Colonic mucosa (tissue), 4 donors: ENCODE measurements at regions not wholly inside any gene's neighbourhood (a gene's known extent, or its start where the extent isn't known, plus 50 kb on each side); places are given as distances from the start of the nearest gene placed in this dataset.
"Not testable (repeated sequence)": the region's sequence is repeated elsewhere in the genome, so short reads cannot be mapped to it uniquely, and the experiment has no call there.

Experiments used
- DNase-seq: peaks from one replicate; pipeline ENCODE4 v3.0.0-alpha.2; 2020
- H3K27ac ChIP-seq: fragments of 200-600 bp; one replicate; pipeline ENCODE4 v1.8.0; 2021
- H3K27me3 ChIP-seq: fragments of 200-600 bp; one replicate; pipeline ENCODE4 v1.8.0; 2021
- H3K36me3 ChIP-seq: fragments of 200-600 bp; one replicate; pipeline ENCODE4 v1.8.0; 2021
- H3K4me1 ChIP-seq: fragments of 200-600 bp; one replicate; pipeline ENCODE4 v1.8.0; 2021; ENCODE audit warnings: mild to moderate bottlenecking
- H3K4me3 ChIP-seq: fragments of 200-600 bp; one replicate; pipeline ENCODE4 v1.8.0; 2021
- H3K9ac ChIP-seq, 2 donors: one replicate each; pipeline ENCODE4 v1.7.0; 2013; ENCODE audit warnings: control low read depth in 2 of 2, low read depth in 2 of 2, low read length in 2 of 2
- H3K9me3 ChIP-seq: fragments of 200-600 bp; one replicate; pipeline ENCODE4 v1.8.0; 2021
- intact Hi-C: fragments of 100-400 bp; cut with DNase I; formaldehyde crosslinking; loops from one replicate; pipeline ENCODE4 v1.14.1; 2022
- TF ChIP-seq, protein P1 (sequence below): fragments of 200-600 bp; IDR thresholded peaks from one replicate; pipeline ENCODE4 v1.8.0; 2022; ENCODE audit warnings: antibody characterized with exemption, mild to moderate bottlenecking
- donor health status: healthy.
- donor health status: DM: no; HTN: no; CAD: no.
- donor health status: DM: no; HTN: no; CAD: no.

DNA sequence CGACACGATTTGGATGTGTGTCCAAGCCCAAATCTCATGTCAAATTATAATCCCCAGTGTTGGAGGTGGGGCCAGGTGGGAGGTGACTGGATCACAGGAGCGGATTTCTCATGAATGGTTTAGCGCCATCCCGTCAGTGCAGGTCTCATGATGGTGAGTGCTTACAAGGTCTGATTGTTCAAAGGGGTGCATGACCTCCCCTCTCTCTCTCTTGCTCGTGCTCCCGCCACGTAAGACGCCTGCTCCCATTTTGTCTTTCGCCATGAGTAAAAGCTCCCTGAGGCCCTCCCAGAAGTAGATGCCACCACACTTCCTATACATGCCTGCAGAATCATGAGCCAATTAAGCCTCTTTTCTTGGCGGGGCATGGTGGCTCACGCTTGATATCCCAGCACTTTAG is 71.5 kb upstream of the NANOS1 start:
- no peaks in the 10 kb centered on the region for H3K4me1 ChIP-seq
- intact Hi-C loops = no loop called here
- H3K4me3 ChIP-seq = no peak overlapping the region
- no peak overlapping the region for H3K27ac ChIP-seq
- TF ChIP-seq, protein P1, sequence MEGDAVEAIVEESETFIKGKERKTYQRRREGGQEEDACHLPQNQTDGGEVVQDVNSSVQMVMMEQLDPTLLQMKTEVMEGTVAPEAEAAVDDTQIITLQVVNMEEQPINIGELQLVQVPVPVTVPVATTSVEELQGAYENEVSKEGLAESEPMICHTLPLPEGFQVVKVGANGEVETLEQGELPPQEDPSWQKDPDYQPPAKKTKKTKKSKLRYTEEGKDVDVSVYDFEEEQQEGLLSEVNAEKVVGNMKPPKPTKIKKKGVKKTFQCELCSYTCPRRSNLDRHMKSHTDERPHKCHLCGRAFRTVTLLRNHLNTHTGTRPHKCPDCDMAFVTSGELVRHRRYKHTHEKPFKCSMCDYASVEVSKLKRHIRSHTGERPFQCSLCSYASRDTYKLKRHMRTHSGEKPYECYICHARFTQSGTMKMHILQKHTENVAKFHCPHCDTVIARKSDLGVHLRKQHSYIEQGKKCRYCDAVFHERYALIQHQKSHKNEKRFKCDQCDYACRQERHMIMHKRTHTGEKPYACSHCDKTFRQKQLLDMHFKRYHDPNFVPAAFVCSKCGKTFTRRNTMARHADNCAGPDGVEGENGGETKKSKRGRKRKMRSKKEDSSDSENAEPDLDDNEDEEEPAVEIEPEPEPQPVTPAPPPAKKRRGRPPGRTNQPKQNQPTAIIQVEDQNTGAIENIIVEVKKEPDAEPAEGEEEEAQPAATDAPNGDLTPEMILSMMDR = no peak
- H3K9me3 ChIP-seq = no peaks in the 10 kb centered on the region
- peak; percentile 7 for DNase-seq
- no peaks in the 10 kb centered on the region for H3K36me3 ChIP-seq
- no peak overlapping the region for H3K9ac ChIP-seq
- no peaks in the 10 kb centered on the region for H3K27me3 ChIP-seq

DNA sequence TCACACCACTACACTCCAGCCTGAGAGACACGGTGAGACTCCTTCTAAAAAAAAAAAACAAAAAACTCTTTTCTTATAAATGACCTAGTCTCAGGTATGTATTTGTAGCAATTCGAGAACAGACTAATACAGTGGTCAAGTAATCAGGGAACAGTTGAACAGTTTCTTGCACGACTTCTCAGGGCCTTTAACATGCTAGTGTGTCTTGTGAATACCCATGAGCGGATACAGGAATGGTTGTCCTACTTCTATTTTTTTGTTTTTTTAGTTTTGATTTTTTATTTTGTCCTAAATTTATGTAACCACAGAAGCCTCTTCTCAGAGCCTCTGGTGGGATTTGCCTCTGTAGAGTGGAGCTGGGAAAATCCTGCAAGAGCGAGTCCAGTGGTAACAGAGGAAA is 71.0 kb upstream of the NANOS1 start:
- Histone ChIP-seq H3K4me3 (no peak overlapping the region), H3K36me3 (no peaks in the 10 kb centered on the region), H3K9me3 (no peaks in the 10 kb centered on the region), H3K27me3 (no peaks in the 10 kb centered on the region), H3K4me1 (no peaks in the 10 kb centered on the region), H3K27ac (no peak overlapping the region), H3K9ac (no peak overlapping the region)
- TF ChIP-seq, protein P1 = no peak
- intact Hi-C loops = no loop called here
- DNase-seq = no peak

DNA sequence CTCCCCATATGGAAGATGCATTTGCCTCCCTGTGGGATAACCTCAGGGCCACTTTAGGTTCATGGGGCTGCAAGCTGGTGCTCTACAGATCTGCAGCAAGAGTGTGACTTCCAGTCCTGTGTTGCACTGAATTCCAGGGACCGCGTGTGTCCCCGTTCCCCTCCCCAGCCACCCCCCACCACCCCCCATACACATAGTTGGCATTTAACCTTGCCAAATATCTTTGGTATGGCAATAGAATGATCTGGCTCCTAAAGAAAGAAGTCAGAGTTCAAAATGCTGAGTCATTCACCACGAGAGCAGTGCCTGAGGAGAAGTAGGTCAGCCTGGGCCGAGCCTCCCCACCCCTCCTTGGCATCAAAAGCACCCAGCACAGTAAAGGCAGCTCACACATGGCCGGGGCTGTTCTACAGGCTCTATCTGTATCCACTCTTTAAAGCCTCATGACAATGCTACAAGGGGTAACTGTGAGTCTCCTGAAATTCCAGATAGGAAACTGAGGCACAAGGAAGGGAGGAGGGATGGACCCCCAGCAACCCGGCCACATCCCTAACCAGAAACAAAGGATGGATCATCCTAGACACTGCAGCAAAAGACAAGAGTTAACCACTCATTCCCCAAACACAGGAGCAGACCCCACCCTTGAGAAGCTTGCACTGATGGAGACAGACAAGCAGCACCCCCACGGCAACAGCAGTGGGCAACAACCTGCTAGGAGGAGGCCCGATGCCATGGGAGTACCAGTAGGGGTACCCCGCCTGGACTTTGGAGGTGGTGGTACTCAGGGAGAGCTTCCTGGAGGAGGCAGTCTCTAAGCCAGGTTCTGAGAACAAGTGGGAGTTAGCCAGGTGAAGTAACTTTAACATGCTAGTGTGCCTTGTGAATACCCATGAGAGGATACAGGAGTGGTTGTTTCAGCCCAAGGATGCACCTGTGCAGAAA is 70.3 kb upstream of the NANOS1 start:
- H3K4me1 ChIP-seq = no peaks in the 10 kb centered on the region
- intact Hi-C loops = no loop called here
- no peaks in the 10 kb centered on the region for H3K9me3 ChIP-seq
- no peak overlapping the region for H3K9ac ChIP-seq
- H3K27me3 ChIP-seq = no peaks in the 10 kb centered on the region
- H3K4me3 ChIP-seq = no peak overlapping the region
- no peak overlapping the region for H3K27ac ChIP-seq
- TF ChIP-seq, protein P1 = no peak
- H3K36me3 ChIP-seq = no peaks in the 10 kb centered on the region
- no peak for DNase-seq

- Histone ChIP-seq H3K27ac (no peak overlapping the region), H3K9ac (no peak overlapping the region), H3K9me3 (no peaks in the 10 kb centered on the region), H3K4me3 (no peak overlapping the region), H3K27me3 (no peaks in the 10 kb centered on the region), H3K4me1 (no peaks in the 10 kb centered on the region), H3K36me3 (no peaks in the 10 kb centered on the region)
- TF ChIP-seq, protein P1 = no peak
- DNase-seq = no peak
- intact Hi-C loops = no loop called here
Measured at GRCh38 chr10:118960157-118961090, 69.1 kb upstream of the NANOS1 start.

DNA sequence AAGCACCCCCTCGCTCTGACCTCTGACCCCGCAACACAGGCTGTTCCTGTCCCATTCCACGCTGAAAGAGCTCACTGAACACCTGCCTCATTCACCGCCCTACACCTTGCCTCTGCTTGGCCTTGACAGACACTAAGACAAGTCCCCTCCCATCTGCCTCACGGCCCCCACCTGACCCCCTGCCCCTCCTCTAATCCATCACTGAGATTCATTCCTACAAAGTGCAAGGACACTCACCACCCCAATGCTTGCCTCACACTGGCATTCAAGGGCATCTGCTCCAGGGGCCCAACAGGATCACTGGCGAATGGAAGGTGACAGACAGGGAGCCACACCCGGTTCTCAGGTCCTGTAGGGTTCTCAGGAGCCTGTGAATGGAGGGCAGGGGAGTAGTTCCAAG is 68.1 kb upstream of the NANOS1 start:
- H3K27ac ChIP-seq = no peak overlapping the region
- intact Hi-C loops = no loop called here
- no peaks in the 10 kb centered on the region for H3K36me3 ChIP-seq

GRCh38 chr10:118962331-118962868 is 67.1 kb upstream of the NANOS1 start:
- H3K27ac ChIP-seq, intact Hi-C loops, H3K4me3 ChIP-seq, H3K36me3 ChIP-seq, H3K4me1 ChIP-seq, H3K9ac ChIP-seq, H3K9me3 ChIP-seq, DNase-seq, H3K27me3 ChIP-seq: not testable (repeated sequence)

More for the DNA sequence above, 68.1 kb upstream of the NANOS1 start:
- Histone ChIP-seq H3K9me3 (no peaks in the 10 kb centered on the region), H3K4me1 (no peaks in the 10 kb centered on the region), H3K27me3 (no peaks in the 10 kb centered on the region), H3K9ac (no peak overlapping the region), H3K4me3 (no peak overlapping the region)
- TF ChIP-seq, protein P1 = no peak
- DNase-seq = no peak
